ENCODE measurements at regions not wholly inside any gene's neighbourhood (a gene's known extent, or its start where the extent isn't known, plus 50 kb on each side); places are given as distances from the start of the nearest gene placed in this dataset.

DNA sequence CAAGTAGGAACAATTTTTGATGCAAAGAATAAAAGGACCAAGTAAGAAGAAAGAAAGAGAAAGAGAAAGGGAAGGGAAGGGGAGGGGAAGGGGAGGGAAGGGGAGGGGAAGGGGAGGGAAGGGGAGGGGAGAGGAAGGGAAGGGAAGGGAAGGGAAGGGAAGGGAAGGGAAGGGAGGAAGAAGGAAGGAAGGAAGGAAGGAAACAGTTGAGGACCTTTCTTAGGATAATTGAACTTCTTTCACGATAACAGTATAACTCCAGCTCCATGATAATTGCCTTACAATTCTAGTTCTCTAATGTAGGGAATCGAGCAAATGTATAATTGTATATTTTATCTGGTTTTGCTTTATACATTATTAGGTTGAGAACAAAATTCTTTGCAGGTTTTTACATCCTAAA is 556.2 kb upstream of the PCDH10 start:
- DNase-seq = no peak
- no peaks in the 10 kb centered on the region for H3K79me2 ChIP-seq (ENCODE audit: insufficient read depth, low read length)
- H3K4me1 ChIP-seq (ENCODE audit: insufficient read depth, low read length) = no peaks in the 10 kb centered on the region
- no peaks in the 10 kb centered on the region for H3K27me3 ChIP-seq (ENCODE audit: insufficient read depth, low read length, poor library complexity)
- no peak for ATAC-seq (ENCODE audit: insufficient read depth, low read depth)
- H3K27ac ChIP-seq (ENCODE audit: low read length) = no peak overlapping the region
- H4K20me1 ChIP-seq (ENCODE audit: insufficient read depth, low read length) = no peaks in the 10 kb centered on the region
- H2AFZ ChIP-seq (ENCODE audit: low read depth, low read length) = no peak overlapping the region
- TF ChIP-seq, protein P1, sequence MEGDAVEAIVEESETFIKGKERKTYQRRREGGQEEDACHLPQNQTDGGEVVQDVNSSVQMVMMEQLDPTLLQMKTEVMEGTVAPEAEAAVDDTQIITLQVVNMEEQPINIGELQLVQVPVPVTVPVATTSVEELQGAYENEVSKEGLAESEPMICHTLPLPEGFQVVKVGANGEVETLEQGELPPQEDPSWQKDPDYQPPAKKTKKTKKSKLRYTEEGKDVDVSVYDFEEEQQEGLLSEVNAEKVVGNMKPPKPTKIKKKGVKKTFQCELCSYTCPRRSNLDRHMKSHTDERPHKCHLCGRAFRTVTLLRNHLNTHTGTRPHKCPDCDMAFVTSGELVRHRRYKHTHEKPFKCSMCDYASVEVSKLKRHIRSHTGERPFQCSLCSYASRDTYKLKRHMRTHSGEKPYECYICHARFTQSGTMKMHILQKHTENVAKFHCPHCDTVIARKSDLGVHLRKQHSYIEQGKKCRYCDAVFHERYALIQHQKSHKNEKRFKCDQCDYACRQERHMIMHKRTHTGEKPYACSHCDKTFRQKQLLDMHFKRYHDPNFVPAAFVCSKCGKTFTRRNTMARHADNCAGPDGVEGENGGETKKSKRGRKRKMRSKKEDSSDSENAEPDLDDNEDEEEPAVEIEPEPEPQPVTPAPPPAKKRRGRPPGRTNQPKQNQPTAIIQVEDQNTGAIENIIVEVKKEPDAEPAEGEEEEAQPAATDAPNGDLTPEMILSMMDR (IDR thresholded peaks at IDR 0.05; ENCODE audit: borderline replicate concordance, extremely low read depth, low read length, poor library complexity, severe bottlenecking) = no peak
- no peak for TF ChIP-seq EZH2 (IDR thresholded peaks at IDR 0.05; ENCODE audit: borderline replicate concordance, low read depth, low read length, severe bottlenecking)
- H3K4me3 ChIP-seq (ENCODE audit: low read depth in 1 of 2, low read length in 2 of 2) = no peak overlapping the region
- no peak overlapping the region for H3K9ac ChIP-seq (ENCODE audit: low read depth, low read length)
- no peak overlapping the region for H3K4me2 ChIP-seq (ENCODE audit: insufficient read depth, low read length)
- H3K36me3 ChIP-seq (ENCODE audit: insufficient read depth, low read length) = no peaks in the 10 kb centered on the region
- H3K9me3 ChIP-seq (ENCODE audit: insufficient read depth, low read length, severe bottlenecking) = peaks cover 7% of the 10 kb centered on the region

DNA sequence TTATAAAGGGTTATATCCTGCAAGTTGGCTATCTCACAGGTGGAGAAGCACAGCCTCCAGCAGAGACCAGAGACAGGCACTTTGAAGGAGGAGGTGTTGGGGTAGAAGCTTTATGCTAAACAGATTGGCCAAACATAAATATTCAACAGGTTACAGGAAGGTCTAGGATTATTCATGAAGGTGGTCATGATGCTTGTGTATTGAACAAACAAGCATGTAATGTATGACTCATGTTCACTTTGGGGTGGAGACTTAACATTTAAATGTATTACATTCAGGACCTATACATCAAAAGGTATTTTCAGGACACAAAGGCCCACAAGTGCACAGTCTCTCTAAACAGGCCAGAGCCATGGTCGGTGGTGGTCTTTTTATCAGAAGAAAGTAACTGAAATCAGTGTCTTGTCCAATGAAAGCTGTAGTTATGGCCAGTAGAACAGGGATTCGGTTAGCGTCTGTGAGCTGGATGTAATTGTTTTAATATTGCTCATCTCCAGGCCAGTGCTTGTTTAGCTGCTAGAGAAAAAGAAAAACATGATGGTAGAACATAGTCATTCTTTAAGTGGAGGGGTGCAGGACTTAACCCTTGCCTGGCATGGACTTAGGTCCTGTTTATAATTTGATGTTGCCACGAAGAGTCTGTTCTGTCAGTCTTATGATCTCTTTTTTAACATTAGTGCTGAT is 555.2 kb upstream of the PCDH10 start:
- no peaks in the 10 kb centered on the region for H3K27me3 ChIP-seq (ENCODE audit: insufficient read depth, low read length, poor library complexity)
- no peak for DNase-seq
- no peak overlapping the region for H3K4me3 ChIP-seq (ENCODE audit: low read depth in 1 of 2, low read length in 2 of 2)
- H3K79me2 ChIP-seq (ENCODE audit: insufficient read depth, low read length) = no peaks in the 10 kb centered on the region
- H3K4me1 ChIP-seq (ENCODE audit: insufficient read depth, low read length) = no peaks in the 10 kb centered on the region
- no peak overlapping the region for H3K27ac ChIP-seq (ENCODE audit: low read length)
- H4K20me1 ChIP-seq (ENCODE audit: insufficient read depth, low read length) = no peaks in the 10 kb centered on the region
- H3K36me3 ChIP-seq (ENCODE audit: insufficient read depth, low read length) = no peaks in the 10 kb centered on the region
- H3K9ac ChIP-seq (ENCODE audit: low read depth, low read length) = no peak overlapping the region
- ATAC-seq (ENCODE audit: insufficient read depth, low read depth) = no peak
- no peak overlapping the region for H2AFZ ChIP-seq (ENCODE audit: low read depth, low read length)
- H3K4me2 ChIP-seq (ENCODE audit: insufficient read depth, low read length) = no peak overlapping the region
- TF ChIP-seq, protein P1 (IDR thresholded peaks at IDR 0.05; ENCODE audit: borderline replicate concordance, extremely low read depth, low read length, poor library complexity, severe bottlenecking) = no peak
- TF ChIP-seq EZH2 (IDR thresholded peaks at IDR 0.05; ENCODE audit: borderline replicate concordance, low read depth, low read length, severe bottlenecking) = no peak
- H3K9me3 ChIP-seq (ENCODE audit: insufficient read depth, low read length, severe bottlenecking) = peaks cover 7% of the 10 kb centered on the region

DNA sequence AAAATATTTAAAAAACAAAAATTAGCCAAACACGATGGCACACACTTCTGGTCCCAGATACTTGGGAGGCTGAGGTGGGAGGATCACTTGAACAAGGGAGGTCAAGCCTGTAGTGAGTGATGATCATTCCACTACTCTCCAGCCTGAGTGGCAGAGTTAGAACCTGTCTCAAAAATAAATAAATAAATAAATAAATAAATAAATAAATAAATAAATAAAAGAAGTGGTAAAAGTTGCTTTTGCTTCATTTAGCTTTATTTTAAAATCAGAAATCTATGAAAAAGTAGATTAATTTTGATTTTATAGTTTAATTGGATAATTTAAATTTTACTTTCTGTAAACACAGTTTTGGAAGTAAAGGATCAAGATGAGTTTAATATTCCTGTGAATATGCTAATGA is 552.9 kb upstream of the PCDH10 start:
- Histone ChIP-seq H3K4me1 (ENCODE audit: insufficient read depth, low read length) (no peaks in the 10 kb centered on the region), H3K27ac (ENCODE audit: low read length) (no peak overlapping the region), H3K27me3 (ENCODE audit: insufficient read depth, low read length, poor library complexity) (no peaks in the 10 kb centered on the region), H3K4me3 (ENCODE audit: low read depth in 1 of 2, low read length in 2 of 2) (no peak overlapping the region), H3K9me3 (ENCODE audit: insufficient read depth, low read length, severe bottlenecking) (peaks cover 7% of the 10 kb centered on the region), H3K9ac (ENCODE audit: low read depth, low read length) (no peak overlapping the region), H4K20me1 (ENCODE audit: insufficient read depth, low read length) (no peaks in the 10 kb centered on the region), H3K36me3 (ENCODE audit: insufficient read depth, low read length) (no peaks in the 10 kb centered on the region), H3K4me2 (ENCODE audit: insufficient read depth, low read length) (no peak overlapping the region), H3K79me2 (ENCODE audit: insufficient read depth, low read length) (no peaks in the 10 kb centered on the region), H2AFZ (ENCODE audit: low read depth, low read length) (no peak overlapping the region)
- no peak for ATAC-seq (ENCODE audit: insufficient read depth, low read depth)
- TF ChIP-seq EZH2 (IDR thresholded peaks at IDR 0.05; ENCODE audit: borderline replicate concordance, low read depth, low read length, severe bottlenecking) = no peak
- DNase-seq = no peak

DNA sequence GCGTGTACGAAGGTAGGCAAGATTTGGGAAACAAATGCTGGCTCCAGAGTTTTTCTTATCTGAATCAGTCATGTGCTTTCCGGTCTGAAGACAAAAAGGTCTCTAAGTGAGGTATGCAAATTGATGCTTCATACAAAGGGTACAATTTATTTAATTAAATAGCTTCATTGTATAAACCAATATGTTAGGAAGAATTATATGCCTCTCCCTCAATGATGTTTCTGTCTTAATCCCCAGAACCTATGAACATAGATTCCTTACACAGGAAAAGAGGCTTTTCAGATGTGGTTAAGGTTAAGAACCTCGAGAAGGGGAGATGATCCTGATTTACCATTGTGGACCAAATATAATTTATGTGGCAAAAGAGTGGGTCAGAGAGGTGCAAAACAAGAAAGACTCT is 543.5 kb upstream of the PCDH10 start:
- Histone ChIP-seq H3K79me2 (ENCODE audit: insufficient read depth, low read length) (no peaks in the 10 kb centered on the region), H3K27me3 (ENCODE audit: insufficient read depth, low read length, poor library complexity) (no peaks in the 10 kb centered on the region), H3K27ac (ENCODE audit: low read length) (no peak overlapping the region), H3K9ac (ENCODE audit: low read depth, low read length) (no peak overlapping the region), H3K9me3 (ENCODE audit: insufficient read depth, low read length, severe bottlenecking) (peaks cover 2% of the 10 kb centered on the region), H3K4me2 (ENCODE audit: insufficient read depth, low read length) (no peak overlapping the region), H3K4me3 (ENCODE audit: low read depth in 1 of 2, low read length in 2 of 2) (no peak overlapping the region), H4K20me1 (ENCODE audit: insufficient read depth, low read length) (no peaks in the 10 kb centered on the region), H2AFZ (ENCODE audit: low read depth, low read length) (no peak overlapping the region), H3K36me3 (ENCODE audit: insufficient read depth, low read length) (no peaks in the 10 kb centered on the region), H3K4me1 (ENCODE audit: insufficient read depth, low read length) (peaks cover 10% of the 10 kb centered on the region)
- DNase-seq (no peak), ATAC-seq (ENCODE audit: insufficient read depth, low read depth) (peak; percentile 59)
- TF ChIP-seq, protein P1 (IDR thresholded peaks at IDR 0.05; ENCODE audit: borderline replicate concordance, extremely low read depth, low read length, poor library complexity, severe bottlenecking) = no peak
- no peak for TF ChIP-seq EZH2 (IDR thresholded peaks at IDR 0.05; ENCODE audit: borderline replicate concordance, low read depth, low read length, severe bottlenecking)
